HG02943 (cell line): ENCODE measurements at regions not wholly inside any gene's neighbourhood (a gene's known extent, or its start where the extent isn't known, plus 50 kb on each side); places are given as distances from the start of the nearest gene placed in this dataset.
"Not testable (repeated sequence)": the region's sequence is repeated elsewhere in the genome, so short reads cannot be mapped to it uniquely, and the experiment has no call there.

Experiments
- ATAC-seq: cut with Tn5 transposase; IDR thresholded peaks from one replicate; pipeline ENCODE4 v1.9.1; 2021; ENCODE audit warnings: mild to moderate bottlenecking, low read depth, moderate library complexity; ENCODE audit not compliant: unreplicated experiment

- ATAC-seq: no peak
Measured at GRCh38 chr5:6117212-6117611, 261.1 kb downstream of the MED10 start.

GRCh38 chr5:6115852-6116251 lies 262.5 kb downstream of the MED10 start:
- ATAC-seq: no peak

- no peak for ATAC-seq
Measured at GRCh38 chr5:6112538-6112937, 265.8 kb downstream of the MED10 start.

- ATAC-seq: no peak
Measured at GRCh38 chr5:6112125-6112524, 266.2 kb downstream of the MED10 start.

- no peak for ATAC-seq
Measured at GRCh38 chr5:6111131-6111530, 267.2 kb downstream of the MED10 start.

- no peak for ATAC-seq
Measured at GRCh38 chr5:6110441-6111005, 267.8 kb downstream of the MED10 start.

- ATAC-seq: no peak
Measured at GRCh38 chr5:6108981-6109825, 269.1 kb downstream of the MED10 start.

- no peak for ATAC-seq
Measured at GRCh38 chr5:6108540-6108848, 269.9 kb downstream of the MED10 start.

GRCh38 chr5:6107675-6108539 lies 270.4 kb downstream of the MED10 start:
- no peak for ATAC-seq

- ATAC-seq: no peak
Measured at GRCh38 chr5:6106756-6107155, 271.6 kb downstream of the MED10 start.

GRCh38 chr5:6105320-6105719 lies 273.0 kb downstream of the MED10 start:
- no peak for ATAC-seq

GRCh38 chr5:6096101-6096500 lies 282.2 kb downstream of the MED10 start:
- ATAC-seq: no peak

- not testable (repeated sequence) for ATAC-seq
Measured at GRCh38 chr5:6094180-6094579, 284.2 kb downstream of the MED10 start.

- no peak for ATAC-seq
Measured at GRCh38 chr5:6090838-6091237, 287.5 kb downstream of the MED10 start.

GRCh38 chr5:6090079-6090654 lies 288.2 kb downstream of the MED10 start:
- no peak for ATAC-seq

GRCh38 chr5:6088706-6089105 lies 289.6 kb downstream of the MED10 start:
- no peak for ATAC-seq

GRCh38 chr5:6087576-6087975 lies 290.8 kb downstream of the MED10 start:
- ATAC-seq: no peak

GRCh38 chr5:6086871-6087270 lies 291.5 kb downstream of the MED10 start:
- ATAC-seq: no peak

- ATAC-seq: no peak
Measured at GRCh38 chr5:6085341-6085860, 292.9 kb downstream of the MED10 start.

GRCh38 chr5:6084836-6085235 lies 293.5 kb downstream of the MED10 start:
- ATAC-seq: no peak

GRCh38 chr5:6084376-6084775 lies 294.0 kb downstream of the MED10 start:
- no peak for ATAC-seq
